CD14-positive monocyte (primary cell): ENCODE measurements at regions not wholly inside any gene's neighbourhood (a gene's known extent, or its start where the extent isn't known, plus 50 kb on each side); places are given as distances from the start of the nearest gene placed in this dataset.

Experiments used
- DNase-seq, 3 donors: peaks; one replicate each; pipeline ENCODE4 v3.0.0-alpha.2; 2011 to 2022
- H2AFZ ChIP-seq: 2 replicates; pipeline ENCODE4 v1.6.0; 2012; ENCODE audit warnings: mild to moderate bottlenecking, low read depth, low read length, inconsistent platforms; ENCODE audit not compliant: insufficient read depth, poor library complexity, severe bottlenecking
- H3K27ac ChIP-seq, 2 donors: 1 replicate in 1 of 2; 2 replicates in 1 of 2; pipeline ENCODE4 v1.5.1; 2012 to 2013; ENCODE audit warnings: low read length in 2 of 2, control low read depth in 1 of 2, inconsistent platforms in 1 of 2, low read depth in 1 of 2, mild to moderate bottlenecking in 1 of 2
- H3K27me3 ChIP-seq, 2 donors: one replicate each; pipeline versions ENCODE4 v1.6.0 to v1.6.1; 2011 to 2013; ENCODE audit warnings: low read length in 2 of 2; ENCODE audit not compliant: control insufficient read depth in 2 of 2, insufficient read depth in 2 of 2
- H3K36me3 ChIP-seq, 2 donors: replicated peaks in 1 of 2; 1 replicate in 1 of 2; 2 replicates in 1 of 2; pipeline versions ENCODE4 v1.5.1 to v1.6.1; 2012 to 2013; ENCODE audit warnings: low read length in 2 of 2, control low read depth in 1 of 2, inconsistent platforms in 1 of 2, mild to moderate bottlenecking in 1 of 2; ENCODE audit not compliant: insufficient read depth in 2 of 2, control insufficient read depth in 1 of 2
- H3K4me1 ChIP-seq, 2 donors: 1 replicate in 1 of 2; 2 replicates in 1 of 2; pipeline versions ENCODE4 v1.5.1 to v1.6.1; 2012 to 2013; ENCODE audit warnings: low read length in 2 of 2, control low read depth in 1 of 2, inconsistent platforms in 1 of 2, mild to moderate bottlenecking in 1 of 2, moderate library complexity in 1 of 2; ENCODE audit not compliant: insufficient read depth in 2 of 2, control insufficient read depth in 1 of 2
- H3K4me2 ChIP-seq: replicated peaks from 2 replicates; pipeline ENCODE3; 2012; ENCODE audit warnings: low read length, moderate library complexity, mild to moderate bottlenecking; ENCODE audit not compliant: poor library complexity, severe bottlenecking; ENCODE audit errors: extremely low read depth
- H3K4me3 ChIP-seq, 3 experiments: fragments of 200-600 bp in 1 of 3; sonication (generic) in 1 of 3; replicated peaks in 1 of 3; 1 replicate in 2 of 3; 2 replicates in 1 of 3; pipeline ENCODE4 v1.5.1; 2011 to 2013; ENCODE audit warnings: low read length in 3 of 3, mild to moderate bottlenecking in 3 of 3, control low read depth in 2 of 3, low read depth in 2 of 3, inconsistent platforms in 1 of 3, moderate library complexity in 1 of 3
- H3K79me2 ChIP-seq: 2 replicates; pipeline ENCODE4 v1.6.0; 2012; ENCODE audit warnings: mild to moderate bottlenecking, control low read depth, inconsistent platforms, low read length, moderate library complexity; ENCODE audit not compliant: insufficient read depth
- H3K9ac ChIP-seq: 2 replicates; pipeline ENCODE4 v1.6.0; 2017; ENCODE audit warnings: low read length, mild to moderate bottlenecking; ENCODE audit not compliant: insufficient read depth, poor library complexity, severe bottlenecking
- H3K9me3 ChIP-seq, 2 donors: replicated peaks in 1 of 2; 1 replicate in 1 of 2; 2 replicates in 1 of 2; pipeline versions ENCODE4 v1.5.1 to v1.6.1; 2012 to 2013; ENCODE audit warnings: low read length in 2 of 2, control low read depth in 1 of 2; ENCODE audit not compliant: control insufficient read depth in 1 of 2, insufficient read depth in 1 of 2
- H4K20me1 ChIP-seq: 2 replicates; pipeline ENCODE4 v1.6.0; 2012; ENCODE audit warnings: mild to moderate bottlenecking, low read length, control low read depth, moderate library complexity; ENCODE audit not compliant: insufficient read depth
- H3K27ac Mint-ChIP-seq, 7 donors: one replicate each; pipeline ENCODE4 v1.8.0; 2020; ENCODE audit warnings: mild to moderate bottlenecking in 7 of 7, mixed read lengths in 7 of 7, moderate library complexity in 6 of 7, inconsistent platforms in 2 of 7
- H3K27me3 Mint-ChIP-seq, 3 donors: one replicate each; pipeline ENCODE4 v1.8.0; 2021 to 2022; ENCODE audit warnings: low read depth in 3 of 3, mild to moderate bottlenecking in 3 of 3, mixed read lengths in 3 of 3, moderate library complexity in 3 of 3, inconsistent platforms in 1 of 3
- H3K36me3 Mint-ChIP-seq, 2 donors: one replicate each; pipeline ENCODE4 v1.8.0; 2020; ENCODE audit warnings: mixed read lengths in 2 of 2, inconsistent platforms in 1 of 2, mild to moderate bottlenecking in 1 of 2
- H3K4me1 Mint-ChIP-seq: one replicate; pipeline ENCODE4 v1.8.0; 2020; ENCODE audit warnings: mild to moderate bottlenecking, mixed read lengths
- H3K4me3 Mint-ChIP-seq, 2 donors: one replicate each; pipeline ENCODE4 v1.8.0; 2020; ENCODE audit warnings: mild to moderate bottlenecking in 2 of 2, mixed read lengths in 2 of 2, moderate library complexity in 1 of 2
- H3K9me3 Mint-ChIP-seq, 7 donors: one replicate each; pipeline ENCODE4 v1.8.0; 2020 to 2022; ENCODE audit warnings: mixed read lengths in 7 of 7, mild to moderate bottlenecking in 6 of 7, moderate library complexity in 6 of 7, inconsistent platforms in 2 of 7
- WGBS: methylation state at CpG from one replicate; pipeline ENCODE4 v1.1.5; 2013; ENCODE audit warnings: missing lambda C conversion rate; ENCODE audit not compliant: insufficient coverage; 5-methylcytosine and 5-hydroxymethylcytosine counted together
- intact Hi-C, 2 donors: fragments of 100-400 bp; cut with micrococcal nuclease; formaldehyde crosslinking; loops; one replicate each; pipeline versions ENCODE4 v1.15.0 to v1.15.1; 2023
- TF ChIP-seq, protein P1 (sequence below): fragments of 200-600 bp; IDR thresholded peaks from one replicate; pipeline ENCODE4 v1.8.0; 2022; ENCODE audit warnings: antibody characterized with exemption, mild to moderate bottlenecking

DNA sequence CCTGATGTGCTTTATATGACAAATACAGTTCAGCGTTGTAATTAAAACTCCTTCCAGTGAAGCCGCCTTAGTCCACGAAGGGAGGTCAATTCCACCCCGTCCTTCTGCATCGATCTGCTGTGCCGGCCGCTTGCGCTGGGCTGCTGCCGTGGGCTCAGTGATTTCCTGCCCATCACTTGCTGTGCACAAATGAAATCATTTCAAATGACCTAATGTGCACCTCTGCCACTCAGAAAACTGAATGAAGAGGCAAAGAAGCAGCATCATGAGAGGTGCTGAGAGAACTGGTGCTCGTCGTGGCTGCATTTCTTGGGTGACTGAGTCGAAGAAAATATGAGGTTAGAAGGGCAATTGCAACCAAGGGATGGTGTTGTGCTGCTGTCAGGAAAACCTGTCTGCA, 144.3 kb upstream of the SYT6 start:
- Histone ChIP-seq H4K20me1 (no peaks in the 10 kb centered on the region), H3K27ac (no peak overlapping the region), H3K79me2 (no peaks in the 10 kb centered on the region), H3K9me3 (no peaks in the 10 kb centered on the region), H3K4me1 (no peaks in the 10 kb centered on the region), H3K4me3 (no peak overlapping the region), H3K36me3 (no peaks in the 10 kb centered on the region), H2AFZ (no peak overlapping the region), H3K4me2 (no peak overlapping the region), H3K9ac (no peak overlapping the region), H3K27me3 (peaks cover 0 to 6% of the 10 kb centered on the region in 2 donors)
- peaks cover 4% of the 10 kb centered on the region for H3K4me1 Mint-ChIP-seq
- TF ChIP-seq, protein P1, sequence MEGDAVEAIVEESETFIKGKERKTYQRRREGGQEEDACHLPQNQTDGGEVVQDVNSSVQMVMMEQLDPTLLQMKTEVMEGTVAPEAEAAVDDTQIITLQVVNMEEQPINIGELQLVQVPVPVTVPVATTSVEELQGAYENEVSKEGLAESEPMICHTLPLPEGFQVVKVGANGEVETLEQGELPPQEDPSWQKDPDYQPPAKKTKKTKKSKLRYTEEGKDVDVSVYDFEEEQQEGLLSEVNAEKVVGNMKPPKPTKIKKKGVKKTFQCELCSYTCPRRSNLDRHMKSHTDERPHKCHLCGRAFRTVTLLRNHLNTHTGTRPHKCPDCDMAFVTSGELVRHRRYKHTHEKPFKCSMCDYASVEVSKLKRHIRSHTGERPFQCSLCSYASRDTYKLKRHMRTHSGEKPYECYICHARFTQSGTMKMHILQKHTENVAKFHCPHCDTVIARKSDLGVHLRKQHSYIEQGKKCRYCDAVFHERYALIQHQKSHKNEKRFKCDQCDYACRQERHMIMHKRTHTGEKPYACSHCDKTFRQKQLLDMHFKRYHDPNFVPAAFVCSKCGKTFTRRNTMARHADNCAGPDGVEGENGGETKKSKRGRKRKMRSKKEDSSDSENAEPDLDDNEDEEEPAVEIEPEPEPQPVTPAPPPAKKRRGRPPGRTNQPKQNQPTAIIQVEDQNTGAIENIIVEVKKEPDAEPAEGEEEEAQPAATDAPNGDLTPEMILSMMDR: no peak
- no peaks in the 10 kb centered on the region for H3K36me3 Mint-ChIP-seq
- H3K27ac Mint-ChIP-seq: no peak overlapping the region
- no peak for DNase-seq
- 97% methylated on average over 12 of the region's 12 CpGs for WGBS
- intact Hi-C loops: no loop called here
- peaks cover 0 to 4% (median 1%) of the 10 kb centered on the region in 7 donors for H3K9me3 Mint-ChIP-seq
- H3K27me3 Mint-ChIP-seq: peaks cover 5 to 13% (median 6%) of the 10 kb centered on the region in 3 donors
- no peak overlapping the region for H3K4me3 Mint-ChIP-seq

DNA sequence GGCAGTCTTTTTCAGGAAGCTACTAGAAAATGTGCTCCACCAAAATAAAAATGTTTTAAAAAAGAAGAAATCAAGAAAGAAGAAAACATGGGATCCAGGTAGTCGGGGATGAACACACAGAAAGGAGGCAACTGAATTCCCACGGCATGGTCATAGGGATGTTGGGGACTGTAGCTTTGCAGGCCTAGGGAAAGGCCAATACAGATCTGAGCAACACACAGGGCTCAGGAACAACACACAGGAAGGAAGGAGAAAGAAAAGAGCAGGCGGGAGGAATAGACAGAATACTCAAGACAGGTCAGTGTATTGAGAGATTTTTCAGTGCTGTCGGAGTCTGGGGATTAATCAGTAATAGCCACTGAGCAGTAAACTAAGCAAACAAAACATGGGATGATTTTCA, 142.7 kb upstream of the SYT6 start:
- Mint-ChIP-seq H3K4me1 (peaks cover 2% of the 10 kb centered on the region), H3K36me3 (no peaks in the 10 kb centered on the region), H3K27me3 (peaks cover 3 to 15% (median 4%) of the 10 kb centered on the region in 3 donors), H3K4me3 (no peak overlapping the region), H3K27ac (no peak overlapping the region), H3K9me3 (peaks cover 0 to 2% (median 0%) of the 10 kb centered on the region in 7 donors)
- Histone ChIP-seq H2AFZ (no peak overlapping the region), H3K27ac (no peak overlapping the region), H3K4me2 (no peak overlapping the region), H3K27me3 (peaks cover 0 to 6% of the 10 kb centered on the region in 2 donors), H3K9ac (no peak overlapping the region), H3K4me1 (no peaks in the 10 kb centered on the region), H3K9me3 (no peaks in the 10 kb centered on the region), H3K79me2 (no peaks in the 10 kb centered on the region), H3K4me3 (no peak overlapping the region), H4K20me1 (no peaks in the 10 kb centered on the region), H3K36me3 (no peaks in the 10 kb centered on the region)
- TF ChIP-seq, protein P1: no peak
- 94% methylated on average over 3 of the region's 4 CpGs for WGBS
- no peak for DNase-seq
- intact Hi-C loops: no loop called here
